A549 (cell line): ENCODE measurements at regions not wholly inside any gene's neighbourhood (a gene's known extent, or its start where the extent isn't known, plus 50 kb on each side); places are given as distances from the start of the nearest gene placed in this dataset.

Source experiments
- ATAC-seq, 2 experiments: fragments of 200-7000 bp in 1 of 2; fragments of >200 bp in 1 of 2; cut with Nextera tagmentation in 1 of 2; cut with Tn5 transposase in 1 of 2; 3 replicates each; pipeline versions ENCODE4 v1.8.0 to v1.9.1; 2018 to 2020; ENCODE audit warnings: mild to moderate bottlenecking in 1 of 2, moderate library complexity in 1 of 2
- CTCF ChIA-PET: fragments of 300-600 bp; sonication (Branson Sonifier 250); formaldehyde crosslinking; extraction: SDS; loops from one replicate; lab custom pipeline; 2021; ENCODE audit warnings: antibody characterized with exemption, inconsistent platforms; lab: Yijun Ruan, JAX
- POLR2A ChIA-PET: fragments of 350-600 bp; formaldehyde crosslinking; extraction: SDS; loops from one replicate; lab custom pipeline; 2021; ENCODE audit warnings: antibody characterized with exemption, inconsistent platforms; lab: Yijun Ruan, JAX
- DNase-seq, 2 experiments: peaks; one replicate each; pipeline versions ENCODE4 v3.0.0 to v3.0.0-alpha.2; 2011 to 2016; ENCODE audit warnings: low read depth in 1 of 2, low spot score in 1 of 2
- FAIRE-seq: peaks from 2 replicates; lab custom pipeline; 2011; peaks lifted over from hg19 to GRCh38; lab: Jason Lieb, UNC
- H3K27ac ChIP-seq, 2 experiments: fragments of >200 bp; sonication (Bioruptor Twin); formaldehyde crosslinking; 3 replicates each; pipeline ENCODE4 v1.5.1; 2016 to 2017
- H3K4me1 ChIP-seq: fragments of >200 bp; sonication (Bioruptor Twin); formaldehyde crosslinking; 3 replicates; pipeline ENCODE4 v1.6.1; 2016
- H3K4me2 ChIP-seq: fragments of >200 bp; sonication (Bioruptor Twin); formaldehyde crosslinking; 3 replicates; pipeline ENCODE4 v1.6.1; 2016
- H3K4me3 ChIP-seq: fragments of >200 bp; sonication (Bioruptor Twin); formaldehyde crosslinking; 3 replicates; pipeline ENCODE4 v1.5.1; 2016
- H3K9me3 ChIP-seq: fragments of >200 bp; sonication (Bioruptor Twin); formaldehyde crosslinking; 3 replicates; pipeline ENCODE4 v1.6.1; 2016
- ATOH8 ChIP-seq: fragments of 250-450 bp; sonication (Bioruptor Pico); IDR thresholded peaks from 2 replicates; pipeline ENCODE4 v1.5.0; 2020; ENCODE audit warnings: low read depth, mild to moderate bottlenecking, moderate library complexity
- BHLHE40 ChIP-seq: IDR thresholded peaks from 2 replicates; pipeline ENCODE4 v1.6.1; 2012; ENCODE audit warnings: low read depth, low read length, inconsistent platforms
- CEBPB ChIP-seq, 2 experiments: fragments of >200 bp in 1 of 2; sonication (Bioruptor Twin) in 1 of 2; formaldehyde crosslinking in 1 of 2; IDR thresholded peaks; 2 replicates each; pipeline ENCODE4 v1.6.1; 2012 to 2016
- CHD4 ChIP-seq: fragments of 200-600 bp; sonication (generic); IDR thresholded peaks from 2 replicates; pipeline ENCODE4 v1.6.1; 2016; ENCODE audit warnings: antibody characterized with exemption, mild to moderate bottlenecking, borderline replicate concordance
- CTCF ChIP-seq: fragments of >200 bp; sonication (Bioruptor Twin); formaldehyde crosslinking; IDR thresholded peaks from 3 replicates; pipeline ENCODE4 v1.5.1; 2016
- E2F6 ChIP-seq: IDR thresholded peaks from 2 replicates; pipeline ENCODE4 v1.6.1; 2012; ENCODE audit warnings: low read depth, borderline replicate concordance
- EHMT2 ChIP-seq: fragments of 200-600 bp; sonication (generic); IDR thresholded peaks from 2 replicates; pipeline ENCODE4 v1.6.1; 2016; ENCODE audit warnings: antibody characterized with exemption, low read depth, mild to moderate bottlenecking, moderate library complexity
- HDAC2 ChIP-seq: fragments of 200-600 bp; sonication (generic); IDR thresholded peaks from 2 replicates; pipeline ENCODE4 v1.6.1; 2016
- HES2 ChIP-seq: fragments of >200 bp; sonication (Bioruptor Twin); formaldehyde crosslinking; IDR thresholded peaks from 2 replicates; pipeline ENCODE4 v1.6.1; 2016
- HEYL ChIP-seq: fragments of 250-450 bp; sonication (Bioruptor Pico); IDR thresholded peaks from 2 replicates; pipeline ENCODE4 v1.8.0; 2021; ENCODE audit warnings: mild to moderate bottlenecking, moderate library complexity
- HOXB5 ChIP-seq: fragments of 250-450 bp; sonication (Bioruptor Pico); IDR thresholded peaks from 2 replicates; pipeline ENCODE4 v1.5.0; 2020; ENCODE audit warnings: mild to moderate bottlenecking, moderate library complexity
- KDM1A ChIP-seq: fragments of 200-600 bp; sonication (generic); IDR thresholded peaks from 2 replicates; pipeline ENCODE4 v1.6.1; 2016; ENCODE audit warnings: low read depth, mild to moderate bottlenecking
- MAFK ChIP-seq: fragments of 450-650 bp; IDR thresholded peaks from 2 replicates; pipeline ENCODE4 v1.6.1; 2014; ENCODE audit not compliant: partially characterized antibody
- NFE2L2 ChIP-seq: fragments of 150-350 bp; conservative IDR thresholded peaks from 2 replicates; pipeline ENCODE4 v1.6.1; 2014; ENCODE audit warnings: low read length
- NR3C1 ChIP-seq: fragments of >200 bp; sonication (Bioruptor Twin); formaldehyde crosslinking; IDR thresholded peaks from 3 replicates; pipeline ENCODE4 v1.6.1; 2017
- PBX3 ChIP-seq: IDR thresholded peaks from 2 replicates; pipeline ENCODE4 v1.6.1; 2012
- PHF8 ChIP-seq: fragments of 200-600 bp; sonication (generic); IDR thresholded peaks from 2 replicates; pipeline ENCODE4 v1.6.1; 2016; ENCODE audit warnings: low read depth, mild to moderate bottlenecking, antibody characterized with exemption, moderate library complexity, borderline replicate concordance
- POLR2AphosphoS2 ChIP-seq: conservative IDR thresholded peaks from 2 replicates; pipeline ENCODE4 v1.6.1; 2012; ENCODE audit warnings: low read length, improper control_type of control experiment, inconsistent platforms
- RFX5 ChIP-seq: fragments of 450-650 bp; IDR thresholded peaks from 2 replicates; pipeline ENCODE4 v1.7.1; 2014; ENCODE audit warnings: antibody characterized with exemption, mild to moderate bottlenecking, moderate library complexity
- TP53 ChIP-seq: fragments of 250-450 bp; sonication (Bioruptor Pico); IDR thresholded peaks from 2 replicates; pipeline ENCODE4 v1.5.0; 2021; ENCODE audit warnings: mild to moderate bottlenecking, moderate library complexity
- WGBS: methylation state at CpG from one replicate; pipeline ENCODE4 v1.1.6; 2017; ENCODE audit errors: missing lambda C conversion rate; 5-methylcytosine and 5-hydroxymethylcytosine counted together

GRCh38 chr16:51985126-51985525 is 561.8 kb downstream of the TOX3 start:
- no peak overlapping the region for H3K27ac ChIP-seq
- no peak for ATAC-seq
- ChIA-PET CTCF (interaction anchor here (1.2 kb wide), 1 partner anchor 1179 kb away, joined by 4 read pairs; no protein-coding TSS in a partner anchor), POLR2A (no interaction called here)
- WGBS, result 0% methylated on average over 2 of the region's 2 CpGs
- no peak for TF ChIP-seq PBX3
- no peak for TF ChIP-seq CEBPB (IDR thresholded peaks at IDR 0.05)
- no peak for TF ChIP-seq HEYL (CRISPR knock-in tag)
- no peak for TF ChIP-seq BHLHE40
- no peak for TF ChIP-seq CTCF
- no peak for TF ChIP-seq CHD4
- no peak for TF ChIP-seq RFX5
- no peaks in the 10 kb centered on the region for H3K4me1 ChIP-seq
- H3K4me2 ChIP-seq, result no peak overlapping the region
- no peak overlapping the region for H3K4me3 ChIP-seq
- DNase-seq, result no peak
- FAIRE-seq, result no peak
- no peaks in the 10 kb centered on the region for H3K9me3 ChIP-seq

- POLR2A ChIA-PET, result no interaction called here
- 4% methylated on average over 2 of the region's 2 CpGs for WGBS
- TF ChIP-seq TP53 (CRISPR knock-in tag), result no peak
- no peak for TF ChIP-seq HDAC2
- no peak for TF ChIP-seq MAFK
- TF ChIP-seq NFE2L2, result no peak
- no peak for TF ChIP-seq EHMT2
- TF ChIP-seq POLR2AphosphoS2, result no peak
- no peak for TF ChIP-seq PHF8
- TF ChIP-seq NR3C1, result no peak
- TF ChIP-seq HOXB5 (CRISPR knock-in tag), result no peak
- no peak for TF ChIP-seq HES2
- TF ChIP-seq E2F6, result no peak
- TF ChIP-seq ATOH8 (CRISPR knock-in tag), result no peak
- TF ChIP-seq KDM1A, result no peak
- TF ChIP-seq, all 56 proteins: peak for 0
Observed at GRCh38 chr16:51984395-51984794, 562.5 kb downstream of the TOX3 start.

More at GRCh38 chr16:51984395-51984794, 562.5 kb downstream of the TOX3 start:
- FAIRE-seq (no peak), ATAC-seq (no peak), DNase-seq (no peak)
- CTCF ChIA-PET, result interaction anchor here (0.6 to 3.9 kb wide), 4 partner anchors 13 to 1178 kb away, joined by 3 to 22 read pairs (median 4); no protein-coding TSS in a partner anchor
- no peaks in the 10 kb centered on the region for H3K4me1 ChIP-seq
- H3K27ac ChIP-seq, result no peak overlapping the region
- H3K9me3 ChIP-seq, result no peaks in the 10 kb centered on the region
- no peak overlapping the region for H3K4me3 ChIP-seq
- H3K4me2 ChIP-seq, result no peak overlapping the region
